Skeletal muscle satellite cell (primary cell): ENCODE measurements at regions not wholly inside any gene's neighbourhood (a gene's known extent, or its start where the extent isn't known, plus 50 kb on each side); places are given as distances from the start of the nearest gene placed in this dataset. TPM values are rescaled to one million over a fixed set of nuclear protein-coding genes. Genes with fewer than 3 reads are reported as not detected.

ENCODE experiments used
- H3K27me3 ChIP-seq: 2 replicates; pipeline ENCODE4 v1.7.0; 2013; ENCODE audit warnings: low read length; ENCODE audit not compliant: control insufficient read depth, insufficient read depth
- H3K36me3 ChIP-seq: 2 replicates; pipeline ENCODE4 v1.7.0; 2013; ENCODE audit warnings: mild to moderate bottlenecking, control low read depth, low read length; ENCODE audit not compliant: insufficient read depth
- H3K4me1 ChIP-seq: 2 replicates; pipeline ENCODE4 v1.7.0; 2013; ENCODE audit warnings: low read length; ENCODE audit not compliant: control insufficient read depth, insufficient read depth
- H3K4me2 ChIP-seq: 2 replicates; pipeline ENCODE4 v1.7.0; 2013; ENCODE audit warnings: mild to moderate bottlenecking, low read length
- H3K4me3 ChIP-seq: 2 replicates; pipeline ENCODE4 v1.7.0; 2013; ENCODE audit warnings: low read length
- H3K9ac ChIP-seq: 2 replicates; pipeline ENCODE4 v1.7.0; 2013; ENCODE audit warnings: mild to moderate bottlenecking, low read depth, low read length, moderate library complexity
- H3K9me3 ChIP-seq: replicated peaks from 2 replicates; pipeline ENCODE4 v1.7.0; 2013; ENCODE audit warnings: mild to moderate bottlenecking, control low read depth, low read length
- small RNA-seq: library from RNA; depleted of rRNA; stranded (forward); fragments of <200 nt; gene quantifications from one replicate; pipeline ENCODE3, GENCODE V24; 2012

DNA sequence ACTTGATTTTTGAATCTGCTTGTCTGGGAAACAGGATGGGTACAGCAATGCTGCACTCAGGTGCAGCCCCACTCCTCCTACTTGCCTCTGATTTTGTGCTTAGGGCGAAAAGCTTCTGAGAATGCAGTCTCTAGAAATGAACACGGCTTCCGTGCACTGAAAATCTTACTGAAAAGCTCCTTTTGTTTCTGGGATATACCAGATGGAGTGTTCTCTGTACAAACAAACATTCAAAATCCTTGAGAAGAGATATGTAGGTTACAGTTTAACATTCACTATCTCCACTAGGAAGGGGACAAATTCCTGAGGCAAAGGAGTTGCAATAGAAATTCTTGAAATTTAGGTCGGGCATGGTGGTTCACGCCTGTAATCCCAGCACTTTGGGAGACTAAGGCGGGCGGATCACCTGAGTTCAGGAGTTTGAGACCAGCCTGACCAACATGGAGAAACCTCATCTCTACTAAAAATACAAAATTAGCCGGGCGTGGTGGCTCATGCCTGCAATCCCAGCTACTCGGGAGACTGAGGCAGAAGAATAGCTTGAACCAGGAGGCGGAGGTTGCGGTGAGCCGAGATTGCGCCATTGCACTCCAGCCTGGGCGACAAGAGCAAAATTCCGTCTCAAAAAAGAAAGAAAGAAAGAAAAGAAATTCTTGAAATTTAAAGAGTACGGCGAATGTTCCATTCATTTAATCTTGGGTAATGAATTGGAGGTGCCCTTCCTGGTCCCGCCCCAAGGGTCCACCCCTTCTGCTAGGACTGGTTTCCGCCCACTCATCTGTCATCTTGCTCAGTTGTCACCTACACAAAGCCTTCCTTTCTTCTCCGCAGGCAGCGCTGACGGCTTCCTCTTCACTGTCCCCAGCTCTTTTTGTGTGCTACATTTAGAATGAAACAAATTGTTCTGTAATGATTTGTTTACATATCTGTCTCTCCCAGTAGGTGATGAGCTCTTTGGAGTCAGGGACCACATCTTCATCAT lies 92.4 kb downstream of the SOCS6 start:
- H3K4me2 ChIP-seq, result no peak overlapping the region
- no peaks in the 10 kb centered on the region for H3K9me3 ChIP-seq
- H3K4me3 ChIP-seq, result no peak overlapping the region
- H3K36me3 ChIP-seq, result no peaks in the 10 kb centered on the region
- H3K27me3 ChIP-seq, result no peaks in the 10 kb centered on the region
- peaks cover 22% of the 10 kb centered on the region for H3K4me1 ChIP-seq
- H3K9ac ChIP-seq, result no peak overlapping the region

Small RNA genes in the stretch of these regions (small RNA-seq; reads per million reads assigned to genes)
- not detected for gene RN7SL795P
